LNCaP clone FGC (cell line): ENCODE measurements at regions not wholly inside any gene's neighbourhood (a gene's known extent, or its start where the extent isn't known, plus 50 kb on each side); places are given as distances from the start of the nearest gene placed in this dataset.
"Not testable (repeated sequence)": the region's sequence is repeated elsewhere in the genome, so short reads cannot be mapped to it uniquely, and the experiment has no call there.

Experiments used
- DNase-seq: peaks from one replicate; pipeline ENCODE4 v3.0.0-alpha.2; 2011; ENCODE audit warnings: low read depth
- H3K4me3 ChIP-seq: 2 replicates; pipeline ENCODE4 v1.5.1; 2011; ENCODE audit warnings: mild to moderate bottlenecking, low read depth, low read length, control low read depth
- CTCF ChIP-seq: IDR thresholded peaks from 2 replicates; pipeline ENCODE4 v1.5.1; 2012; ENCODE audit warnings: mild to moderate bottlenecking; ENCODE audit not compliant: control insufficient read depth, insufficient read depth; ENCODE audit errors: extremely low read depth

- DNase-seq: no peak
- no peak overlapping the region for H3K4me3 ChIP-seq
- no peak for TF ChIP-seq CTCF
These were observed 224.0 kb upstream of the PDE3A start for GRCh38 chr12:20144341-20144740.

GRCh38 chr12:20148241-20148640 lies 220.1 kb upstream of the PDE3A start:
- TF ChIP-seq CTCF: no peak
- H3K4me3 ChIP-seq: no peak overlapping the region
- no peak for DNase-seq

GRCh38 chr12:20150835-20151422 lies 217.4 kb upstream of the PDE3A start:
- DNase-seq: peak; percentile 42
- no peak for TF ChIP-seq CTCF
- no peak overlapping the region for H3K4me3 ChIP-seq

- TF ChIP-seq CTCF: no peak
- no peak overlapping the region for H3K4me3 ChIP-seq
- no peak for DNase-seq
These were observed 214.3 kb upstream of the PDE3A start for GRCh38 chr12:20154052-20154451.

GRCh38 chr12:20155374-20155773 lies 213.0 kb upstream of the PDE3A start:
- no peak for TF ChIP-seq CTCF
- no peak for DNase-seq
- H3K4me3 ChIP-seq: no peak overlapping the region

GRCh38 chr12:20160899-20161298 lies 207.4 kb upstream of the PDE3A start:
- H3K4me3 ChIP-seq, DNase-seq: not testable (repeated sequence)

- H3K4me3 ChIP-seq: no peak overlapping the region
- DNase-seq: no peak
- no peak for TF ChIP-seq CTCF
These were observed 193.7 kb upstream of the PDE3A start for GRCh38 chr12:20174528-20175175.
